ENCODE measurements at regions not wholly inside any gene's neighbourhood (a gene's known extent, or its start where the extent isn't known, plus 50 kb on each side); places are given as distances from the start of the nearest gene placed in this dataset.

DNA sequence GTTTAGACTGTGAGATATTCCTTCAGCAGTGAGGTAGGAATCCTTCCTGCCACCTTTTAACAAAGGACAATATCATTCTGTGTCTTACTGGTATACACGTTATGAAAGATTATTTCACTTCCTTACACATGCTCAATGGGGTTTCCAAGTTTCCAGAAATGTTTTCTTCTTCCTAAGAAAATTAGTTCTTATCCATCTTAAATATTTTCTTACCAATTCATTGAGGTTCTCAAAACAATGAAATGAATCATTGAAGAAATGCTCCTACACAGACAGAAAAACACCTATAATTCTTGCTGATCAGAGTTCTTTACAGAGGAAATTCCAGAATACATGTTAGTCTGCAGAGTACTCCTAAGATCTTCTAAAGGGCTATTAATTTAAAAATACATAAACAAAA lies 51.4 kb upstream of the SEC61G start:
- TF ChIP-seq, protein P1, sequence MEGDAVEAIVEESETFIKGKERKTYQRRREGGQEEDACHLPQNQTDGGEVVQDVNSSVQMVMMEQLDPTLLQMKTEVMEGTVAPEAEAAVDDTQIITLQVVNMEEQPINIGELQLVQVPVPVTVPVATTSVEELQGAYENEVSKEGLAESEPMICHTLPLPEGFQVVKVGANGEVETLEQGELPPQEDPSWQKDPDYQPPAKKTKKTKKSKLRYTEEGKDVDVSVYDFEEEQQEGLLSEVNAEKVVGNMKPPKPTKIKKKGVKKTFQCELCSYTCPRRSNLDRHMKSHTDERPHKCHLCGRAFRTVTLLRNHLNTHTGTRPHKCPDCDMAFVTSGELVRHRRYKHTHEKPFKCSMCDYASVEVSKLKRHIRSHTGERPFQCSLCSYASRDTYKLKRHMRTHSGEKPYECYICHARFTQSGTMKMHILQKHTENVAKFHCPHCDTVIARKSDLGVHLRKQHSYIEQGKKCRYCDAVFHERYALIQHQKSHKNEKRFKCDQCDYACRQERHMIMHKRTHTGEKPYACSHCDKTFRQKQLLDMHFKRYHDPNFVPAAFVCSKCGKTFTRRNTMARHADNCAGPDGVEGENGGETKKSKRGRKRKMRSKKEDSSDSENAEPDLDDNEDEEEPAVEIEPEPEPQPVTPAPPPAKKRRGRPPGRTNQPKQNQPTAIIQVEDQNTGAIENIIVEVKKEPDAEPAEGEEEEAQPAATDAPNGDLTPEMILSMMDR (IDR thresholded peaks at IDR 0.05) = no peak
- TF ChIP-seq POLR2AphosphoS5 (IDR thresholded peaks at IDR 0.05) (no peak), POLR2A (IDR thresholded peaks at IDR 0.05) (no peak), EP300 (IDR thresholded peaks at IDR 0.05) (no peak)

Measured in suprapubic skin (tissue), 4 donors.